Cardiac muscle cell (in vitro differentiated cells and primary cell): ENCODE measurements at regions not wholly inside any gene's neighbourhood (a gene's known extent, or its start where the extent isn't known, plus 50 kb on each side); places are given as distances from the start of the nearest gene placed in this dataset.
A peak's percentile ranks its signal among the peaks of the same experiment; 100 is the strongest.

Experiments used
- DNase-seq, 2 donors: peaks; one replicate each; pipeline versions ENCODE4 v3.0.0 to v3.0.0-alpha.2; 2010 to 2017; ENCODE audit warnings: low read depth in 1 of 2, low spot score in 1 of 2
- H3K27ac ChIP-seq: fragments of 200-600 bp; sonication (generic); 2 replicates; pipeline ENCODE4 v1.5.1; 2016
- H3K27me3 ChIP-seq: fragments of 200-600 bp; sonication (generic); 2 replicates; pipeline ENCODE4 v1.6.0; 2016; ENCODE audit warnings: control low read depth
- H3K36me3 ChIP-seq: fragments of 200-600 bp; sonication (generic); 2 replicates; pipeline ENCODE4 v1.5.1; 2016; ENCODE audit warnings: control low read depth
- H3K4me1 ChIP-seq: fragments of 200-600 bp; sonication (generic); 2 replicates; pipeline ENCODE4 v1.8.1; 2017; ENCODE audit warnings: low read depth, mild to moderate bottlenecking, mixed run types
- H3K4me3 ChIP-seq: fragments of 200-600 bp; sonication (generic); 2 replicates; pipeline ENCODE4 v1.5.1; 2016; ENCODE audit warnings: mild to moderate bottlenecking
- H3K9me3 ChIP-seq: fragments of 200-600 bp; sonication (generic); 2 replicates; pipeline ENCODE4 v1.5.1; 2017; ENCODE audit warnings: low read depth, mild to moderate bottlenecking, control low read depth
- CTCF ChIP-seq: IDR thresholded peaks from 2 replicates; pipeline ENCODE4 v1.5.1; 2012; ENCODE audit warnings: low read depth, mild to moderate bottlenecking, low read length

- TF ChIP-seq CTCF = no peak
- Histone ChIP-seq H3K27me3 (no peaks in the 10 kb centered on the region), H3K4me3 (no peak overlapping the region), H3K4me1 (no peaks in the 10 kb centered on the region), H3K27ac (no peak overlapping the region), H3K36me3 (no peaks in the 10 kb centered on the region), H3K9me3 (no peaks in the 10 kb centered on the region)
- DNase-seq = no peak
Observed at GRCh38 chr7:46515844-46516590, 594.9 kb upstream of the IGFBP3 start.

- DNase-seq = no peak
- Histone ChIP-seq H3K9me3 (no peaks in the 10 kb centered on the region), H3K4me3 (no peak overlapping the region), H3K4me1 (no peaks in the 10 kb centered on the region), H3K36me3 (no peaks in the 10 kb centered on the region), H3K27ac (no peak overlapping the region), H3K27me3 (no peaks in the 10 kb centered on the region)
- no peak for TF ChIP-seq CTCF
Observed at GRCh38 chr7:46513447-46513848, 592.4 kb upstream of the IGFBP3 start.

DNA sequence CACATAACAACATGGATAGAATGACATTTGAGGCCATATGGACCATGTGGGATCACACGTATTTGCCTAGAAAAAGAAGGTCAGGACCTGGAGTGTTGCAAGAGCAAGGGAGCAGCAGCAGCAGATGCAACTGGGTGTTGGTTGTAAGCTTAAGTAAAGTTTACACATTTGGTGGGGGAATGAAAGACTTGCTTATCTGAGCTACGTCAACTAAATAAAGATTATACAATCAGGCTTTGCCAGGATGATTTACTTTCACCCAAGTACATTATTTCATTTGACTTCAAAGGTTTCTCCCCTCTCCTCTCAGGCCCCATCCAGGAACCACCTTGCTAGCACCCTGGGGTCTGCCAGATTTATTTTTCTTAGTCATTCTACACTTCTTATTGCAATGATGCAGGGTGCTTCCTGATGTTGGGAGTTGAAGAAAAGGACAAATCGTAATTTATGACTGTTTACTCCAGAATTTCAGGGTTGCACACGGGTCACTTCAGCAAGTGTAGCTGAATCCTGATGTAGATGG is 591.9 kb upstream of the IGFBP3 start:
- Histone ChIP-seq H3K4me3 (no peak overlapping the region), H3K9me3 (no peaks in the 10 kb centered on the region), H3K36me3 (no peaks in the 10 kb centered on the region), H3K27ac (no peak overlapping the region), H3K27me3 (no peaks in the 10 kb centered on the region), H3K4me1 (no peaks in the 10 kb centered on the region)
- peak in 1 of 2 donors; percentile 68 for DNase-seq
- TF ChIP-seq CTCF = no peak

GRCh38 chr7:46511442-46512215 is 590.6 kb upstream of the IGFBP3 start:
- DNase-seq = no peak
- Histone ChIP-seq H3K4me3 (no peak overlapping the region), H3K27ac (no peak overlapping the region), H3K27me3 (no peaks in the 10 kb centered on the region), H3K36me3 (no peaks in the 10 kb centered on the region), H3K9me3 (no peaks in the 10 kb centered on the region), H3K4me1 (no peaks in the 10 kb centered on the region)
- no peak for TF ChIP-seq CTCF

DNA sequence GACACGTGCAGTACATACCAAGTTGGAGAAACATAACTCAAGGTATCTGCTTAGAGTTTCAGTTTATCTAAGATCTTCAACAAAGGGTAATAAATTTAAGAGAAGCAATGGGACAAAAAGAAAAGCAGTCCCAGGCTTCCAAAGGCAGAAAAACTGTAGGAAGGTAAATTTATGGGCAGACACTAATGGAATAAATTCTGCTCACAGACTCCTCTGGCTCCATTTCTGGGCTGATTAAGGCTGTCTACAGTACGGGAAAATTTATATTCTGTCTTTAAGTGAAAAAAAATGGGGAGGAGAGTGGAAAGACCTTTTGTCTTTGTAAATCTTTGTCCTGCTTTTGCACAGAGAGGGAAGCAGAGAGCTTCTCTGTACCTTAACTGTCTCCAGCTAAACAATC is 587.5 kb upstream of the IGFBP3 start:
- no peak overlapping the region for H3K4me3 ChIP-seq
- no peaks in the 10 kb centered on the region for H3K27me3 ChIP-seq
- no peaks in the 10 kb centered on the region for H3K36me3 ChIP-seq
- no peaks in the 10 kb centered on the region for H3K4me1 ChIP-seq
- no peak for DNase-seq
- no peak for TF ChIP-seq CTCF
- no peak overlapping the region for H3K27ac ChIP-seq
- H3K9me3 ChIP-seq = no peaks in the 10 kb centered on the region
